NCI-H1092 treated with DMSO at 0.1 percent for 48 hours (cell line): ENCODE measurements at regions not wholly inside any gene's neighbourhood (a gene's known extent, or its start where the extent isn't known, plus 50 kb on each side); places are given as distances from the start of the nearest gene placed in this dataset.
"Not testable (repeated sequence)": the region's sequence is repeated elsewhere in the genome, so short reads cannot be mapped to it uniquely, and the experiment has no call there.

Experiments used
- DNase-seq: peaks from one replicate; lab custom pipeline; 2025; lab: John Stamatoyannopoulos, UW

GRCh38 chr2:150214626-150215025, 272.8 kb downstream of the RND3 start:
- no peak for DNase-seq

GRCh38 chr2:150212722-150213171, 274.7 kb downstream of the RND3 start:
- DNase-seq, result no peak

GRCh38 chr2:150211164-150211631, 276.3 kb downstream of the RND3 start:
- DNase-seq, result no peak

DNA sequence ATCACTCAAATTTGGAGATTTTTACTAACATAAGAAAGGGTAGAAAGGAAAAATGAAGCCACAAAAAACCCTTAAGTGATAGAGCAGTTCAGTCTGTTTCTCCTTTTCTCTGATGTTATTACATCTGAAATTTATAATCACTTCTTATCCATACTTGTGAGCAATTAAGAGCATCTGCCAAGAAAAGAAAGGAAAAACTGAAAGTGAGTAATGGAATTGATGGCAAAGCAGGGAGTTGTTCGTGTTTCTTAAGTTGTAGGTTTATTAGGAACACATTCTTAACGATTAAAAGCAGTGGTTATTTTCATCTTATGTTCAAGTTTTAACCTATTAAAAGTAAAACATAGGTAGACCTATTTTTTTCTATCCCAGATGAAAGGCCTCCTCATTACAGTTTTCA, 277.7 kb downstream of the RND3 start:
- DNase-seq, result no peak

DNA sequence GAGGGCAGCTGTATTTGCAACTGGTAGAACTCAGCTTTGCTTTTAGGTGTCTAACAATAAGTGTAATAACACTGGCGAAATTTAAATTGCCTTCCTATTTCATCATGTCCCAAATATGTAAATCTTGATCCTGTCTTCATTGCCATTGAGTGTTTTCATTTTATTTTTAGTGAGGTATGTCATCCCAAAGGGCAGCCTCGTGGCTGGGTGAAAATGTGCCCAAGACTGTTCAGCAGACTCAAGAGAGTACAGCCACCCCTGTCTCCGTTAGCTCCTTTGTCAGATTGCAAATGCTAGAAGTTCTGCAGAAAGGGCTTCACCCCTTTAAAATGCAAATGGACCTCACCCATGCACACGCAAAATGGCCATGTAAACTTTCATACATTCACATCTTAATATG, 278.8 kb downstream of the RND3 start:
- DNase-seq, result no peak

- peak; percentile 36 for DNase-seq
Observed at GRCh38 chr2:150207979-150208378, 279.5 kb downstream of the RND3 start.

- DNase-seq, result no peak
Observed at GRCh38 chr2:150204451-150204850, 283.0 kb downstream of the RND3 start.

- DNase-seq, result not testable (repeated sequence)
Observed at GRCh38 chr2:150194816-150195215, 292.7 kb downstream of the RND3 start.

DNA sequence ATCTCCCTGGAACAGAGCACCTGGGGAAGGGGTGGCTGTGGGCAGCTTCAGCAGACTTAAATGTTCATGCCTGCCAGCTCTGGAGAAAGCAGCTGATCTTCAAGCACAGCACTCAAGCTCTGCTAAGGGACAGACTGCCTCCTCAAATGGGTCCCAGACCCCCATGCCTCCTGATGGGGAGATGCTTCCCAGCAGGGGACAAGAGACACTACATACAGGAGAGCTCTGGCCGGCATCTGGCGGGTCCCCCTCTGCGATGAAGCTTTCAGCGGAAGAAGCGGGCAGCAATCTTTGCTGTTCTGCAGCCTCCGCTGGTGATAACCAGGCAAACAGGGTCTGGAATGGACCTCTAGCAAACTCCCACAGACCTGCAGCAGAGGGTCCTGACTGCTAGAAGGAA, 294.8 kb downstream of the RND3 start:
- no peak for DNase-seq

- no peak for DNase-seq
Observed at GRCh38 chr2:150191349-150191748, 296.1 kb downstream of the RND3 start.

DNA sequence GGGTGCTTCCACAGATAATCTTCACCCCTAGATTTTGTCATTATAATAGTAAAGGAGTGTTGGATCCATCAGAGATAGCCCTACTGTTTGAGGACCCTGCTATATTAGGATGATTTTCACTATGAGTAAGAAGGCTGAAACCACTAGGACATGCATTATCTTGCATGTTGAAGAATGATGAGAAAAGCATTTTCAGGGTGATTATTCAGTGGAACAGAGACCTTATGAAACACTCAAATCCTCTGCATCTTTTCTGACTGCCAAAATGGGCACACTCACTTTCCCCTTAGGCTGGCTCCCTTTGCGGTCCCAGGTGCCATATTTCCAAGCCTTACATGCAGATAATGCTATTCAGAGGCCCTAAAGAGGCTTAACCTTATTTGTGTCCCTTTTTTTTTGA, 296.9 kb downstream of the RND3 start:
- DNase-seq, result no peak

GRCh38 chr2:150188800-150189199, 298.7 kb downstream of the RND3 start:
- DNase-seq, result no peak

DNA sequence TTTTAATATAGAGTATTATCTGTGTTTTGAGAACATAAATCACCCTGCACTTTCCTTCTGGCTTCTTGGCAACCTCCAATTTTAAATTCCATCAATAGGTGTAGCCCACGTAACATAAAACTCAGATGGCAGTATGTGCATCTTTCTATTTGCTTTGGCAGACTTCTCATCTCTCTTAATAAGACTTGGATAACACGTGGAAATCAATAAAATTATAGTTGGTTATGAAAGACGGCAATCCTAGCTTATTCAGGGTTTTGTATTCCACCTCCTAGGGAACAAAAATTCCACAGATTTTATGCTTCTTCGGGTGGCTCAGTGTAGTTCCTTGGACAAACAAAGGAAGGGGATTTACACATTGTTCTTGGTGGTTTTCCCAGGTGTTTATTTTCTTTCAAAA, 299.3 kb downstream of the RND3 start:
- no peak for DNase-seq

- no peak for DNase-seq
Observed at GRCh38 chr2:150182566-150183235, 304.8 kb downstream of the RND3 start.

DNA sequence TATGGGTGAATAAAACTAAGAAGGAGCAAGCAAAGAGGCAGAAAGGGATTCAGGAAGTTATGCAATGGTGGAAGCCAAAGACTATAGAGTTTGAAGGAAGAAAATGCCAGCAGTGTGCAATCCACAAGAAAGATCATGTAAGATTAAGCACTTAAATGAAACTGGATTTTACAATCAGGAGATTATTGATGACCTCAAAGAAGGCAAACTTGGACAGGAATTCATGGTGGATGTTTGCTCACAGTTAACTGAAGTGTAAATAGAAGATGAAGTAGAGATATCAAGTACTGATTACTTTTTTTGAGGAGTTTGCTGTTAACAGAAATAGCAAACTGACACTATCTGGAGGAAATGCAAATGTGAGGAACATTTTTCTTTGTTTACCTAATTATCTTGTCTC, 308.9 kb downstream of the RND3 start:
- no peak for DNase-seq

- DNase-seq, result no peak
Observed at GRCh38 chr2:150174971-150175421, 312.5 kb downstream of the RND3 start.

- no peak for DNase-seq
Observed at GRCh38 chr2:150174056-150174805, 313.2 kb downstream of the RND3 start.

DNA sequence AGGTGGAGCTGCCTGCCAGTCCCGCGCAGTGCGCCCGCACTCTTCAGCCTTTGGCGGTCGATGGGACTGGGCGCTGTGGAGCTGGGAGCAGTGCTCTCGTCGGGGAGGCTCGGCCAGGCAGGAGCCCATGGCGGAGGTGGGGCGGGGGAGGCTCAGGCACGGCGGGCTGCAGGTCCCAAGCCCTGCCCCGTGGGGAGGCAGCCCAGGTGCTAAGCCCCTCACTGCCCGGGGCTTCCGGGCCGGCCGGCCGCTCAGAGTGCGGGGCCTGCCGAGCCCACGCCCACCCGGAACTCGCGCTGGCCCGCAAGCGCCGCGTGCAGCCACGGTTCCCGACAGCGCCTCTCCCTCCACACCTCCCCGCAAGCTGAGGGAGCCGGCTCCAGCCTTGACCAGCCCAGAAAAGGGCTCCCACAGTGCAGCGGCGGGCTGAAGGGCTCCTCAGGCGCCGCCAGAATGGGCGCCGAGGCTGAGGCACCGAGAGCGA, 316.4 kb downstream of the RND3 start:
- no peak for DNase-seq

DNA sequence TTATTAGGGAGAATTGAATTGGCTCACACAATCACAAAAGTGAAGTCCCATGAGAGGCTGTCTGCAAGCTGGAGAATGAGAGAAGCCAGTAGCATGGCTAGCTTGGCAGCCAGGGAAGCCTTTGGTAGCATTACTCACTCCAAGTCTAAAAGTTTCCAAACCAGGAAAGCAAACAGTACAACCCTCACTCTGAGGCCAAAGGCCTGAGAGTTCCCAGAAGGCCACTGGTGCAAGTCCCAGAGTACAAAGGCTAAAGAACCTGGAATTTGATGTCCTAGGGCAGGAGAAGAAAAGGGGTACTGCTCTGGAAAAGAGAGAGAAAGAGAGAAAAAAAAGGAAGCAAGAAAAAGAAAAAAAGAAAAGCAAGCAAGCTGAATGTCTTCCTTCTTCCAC, 318.2 kb downstream of the RND3 start:
- no peak for DNase-seq

DNA sequence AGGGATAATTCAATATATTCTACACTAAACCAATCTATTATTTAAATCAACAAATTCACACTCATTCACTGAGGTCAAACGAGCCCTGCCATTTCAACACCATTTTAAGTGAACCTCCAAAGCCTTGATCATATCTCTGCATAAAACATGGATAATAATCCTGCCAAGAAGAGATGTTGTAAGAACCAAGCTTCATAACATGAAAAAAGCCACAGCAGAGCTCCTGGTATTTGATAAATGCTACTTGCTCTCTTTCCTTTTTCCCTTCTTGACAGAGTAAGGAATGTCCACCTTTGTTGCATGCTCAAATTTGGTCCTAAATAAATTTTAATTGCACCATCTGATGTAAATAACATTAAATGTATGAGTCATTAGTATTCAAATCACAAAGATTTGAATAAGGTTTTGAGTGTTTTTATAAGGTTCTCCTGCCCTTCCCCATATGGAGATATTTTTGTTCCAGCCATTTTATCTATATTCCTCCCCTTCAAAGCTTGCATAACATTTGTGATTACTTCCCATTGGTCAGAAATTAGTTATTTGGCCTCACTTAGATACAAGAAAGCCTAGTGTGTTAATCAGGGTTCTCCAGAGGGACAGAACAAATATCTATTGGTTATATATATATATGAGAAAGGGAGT, 318.8 kb downstream of the RND3 start:
- DNase-seq, result no peak

GRCh38 chr2:150167711-150168110, 319.8 kb downstream of the RND3 start:
- DNase-seq, result no peak

GRCh38 chr2:150166313-150167051, 321.0 kb downstream of the RND3 start:
- DNase-seq, result no peak
